Heart left ventricle (tissue), 16 donors: ENCODE measurements at regions not wholly inside any gene's neighbourhood (a gene's known extent, or its start where the extent isn't known, plus 50 kb on each side); places are given as distances from the start of the nearest gene placed in this dataset.

Experiments
- ATAC-seq, 4 donors: fragments of 200-7000 bp; cut with Tn5 transposase; one replicate each; pipeline ENCODE4 v1.9.1; 2020 to 2022; ENCODE audit warnings: moderate library complexity in 4 of 4, mild to moderate bottlenecking in 3 of 4, moderate number of reproducible peaks in 1 of 4
- DNase-seq, 5 donors: peaks; one replicate each; pipeline ENCODE4 v3.0.0-alpha.2; 2020
- H3K27ac ChIP-seq, 12 donors: fragments of 200-600 bp; sonication (generic) in 4 of 12; one replicate each; pipeline versions ENCODE4 v1.5.0 to v1.8.0; 2016 to 2022; ENCODE audit warnings: mild to moderate bottlenecking in 2 of 12
- H3K27me3 ChIP-seq, 9 donors: fragments of 200-600 bp; sonication (generic) in 2 of 9; one replicate each; pipeline versions ENCODE4 v1.5.1 to v1.8.0; 2016 to 2022; ENCODE audit warnings: mild to moderate bottlenecking in 3 of 9
- H3K36me3 ChIP-seq, 9 donors: fragments of 200-600 bp; sonication (generic) in 2 of 9; one replicate each; pipeline versions ENCODE4 v1.5.0 to v1.8.0; 2018 to 2022; ENCODE audit warnings: mild to moderate bottlenecking in 2 of 9
- H3K4me1 ChIP-seq, 12 donors: fragments of 200-600 bp; sonication (generic) in 4 of 12; one replicate each; pipeline versions ENCODE4 v1.5.0 to v1.8.0; 2016 to 2022; ENCODE audit warnings: mild to moderate bottlenecking in 3 of 12
- H3K4me3 ChIP-seq, 12 donors: fragments of 200-600 bp; sonication (generic) in 4 of 12; one replicate each; pipeline versions ENCODE4 v1.5.0 to v1.8.0; 2017 to 2022; ENCODE audit warnings: mild to moderate bottlenecking in 9 of 12, moderate library complexity in 4 of 12
- H3K9me3 ChIP-seq, 12 donors: fragments of 200-600 bp; sonication (generic) in 4 of 12; one replicate each; pipeline versions ENCODE4 v1.5.0 to v1.8.0; 2016 to 2022; ENCODE audit warnings: mild to moderate bottlenecking in 1 of 12
- CTCF ChIP-seq, 12 donors: fragments of 200-600 bp; sonication (generic) in 4 of 12; IDR thresholded peaks; one replicate each; pipeline versions ENCODE4 v1.5.0 to v1.8.0; 2018 to 2022; ENCODE audit warnings: antibody characterized with exemption in 12 of 12, mild to moderate bottlenecking in 5 of 12
- POLR2A ChIP-seq, 2 donors: fragments of 450-650 bp; IDR thresholded peaks; one replicate each; pipeline ENCODE4 v1.6.1; 2017; ENCODE audit warnings: antibody characterized with exemption in 2 of 2, mild to moderate bottlenecking in 2 of 2, moderate library complexity in 2 of 2
- WGBS, 4 donors: extraction: QIAGEN DNeasy Blood & Tissue Kit in 2 of 4; methylation state at CpG; one replicate each; pipeline versions ENCODE4 v1.1.5 to v1.1.7; 2013 to 2018; 5-methylcytosine and 5-hydroxymethylcytosine counted together
- intact Hi-C, 10 donors: fragments of 100-400 bp; cut with DNase I; formaldehyde crosslinking; loops; one replicate each; pipeline versions ENCODE4 v1.11.1 to v1.14.2; 2022
- donor health status: ischemic (EF 13 %, LVEDD 7.1; RV severe dilation, severe dysfunction).
- donor health status: healthy with polysubstance abuse.
- donor health status: DM: no; HTN: yes; CAD: no.
- donor health status: DM: no; HTN: no; CAD: no.
- donor health status: ischemic (EF 25% LVEDD 6.9; RV normal size, moderate dysfunction).
- donor health status: ischemic (EF 25% LVEDD 5.7; RV mildly dilated, moderate dysfunction).
- donor health status: healthy.
- donor health status: DM: yes; HTN: yes; CAD: no.
- donor health status: ischemic (EF 35%, LVEDD 5.7; RV mildly dilated, moderate dysfunction).
- donor health status: nonischemic (EF 11% LVEDD 7.7; RV severe dilation, severe dysfunction).
- donor health status: DM: yes; HTN: yes; CAD: no.
- donor health status: PGD.
- donor health status: ischemic (EF 29% LVEDD 5.4; RV normal size, mild dysfunction).
- donor health status: nonischemic (EF 23%, LVEDD 6.1; RV moderate dilation, normal function).

GRCh38 chr7:73971704-73972341 is 56.1 kb upstream of the ELN start:
- intact Hi-C loops: loop anchor here in 2 of 10 donors (10.0 kb wide), 2 partner anchors 53 to 107 kb away; partner anchors contain the start of genes ELN (in 1 of the 2) and TMEM270 (in 1 of the 2)
- no peaks in the 10 kb centered on the region for H3K4me1 ChIP-seq
- 57 to 72% (median 64%) methylated on average over 13 of the region's 13 CpGs for WGBS, 4 donors

GRCh38 chr7:73972614-73973013 is 55.4 kb upstream of the ELN start:
- no peaks in the 10 kb centered on the region for H3K4me1 ChIP-seq
- 81 to 89% (median 86%) methylated on average over 12 of the region's 12 CpGs for WGBS, 4 donors
- no peak for ATAC-seq
- H3K27ac ChIP-seq: no peak overlapping the region
- peak in 1 of 5 donors; percentile 7 for DNase-seq
- H3K27me3 ChIP-seq: peaks cover 0 to 3% (median 0%) of the 10 kb centered on the region in 9 donors
- intact Hi-C loops: loop anchor here in 2 of 10 donors (10.0 kb wide), 2 partner anchors 52 to 108 kb away; partner anchors contain the start of genes ELN (in 1 of the 2) and TMEM270 (in 1 of the 2)
- no peaks in the 10 kb centered on the region for H3K9me3 ChIP-seq
- H3K4me3 ChIP-seq: no peak overlapping the region
- no peaks in the 10 kb centered on the region for H3K36me3 ChIP-seq
- TF ChIP-seq POLR2A (IDR thresholded peaks at IDR 0.05): no peak
- no peak for TF ChIP-seq CTCF (IDR thresholded peaks at IDR 0.05)

More at GRCh38 chr7:73971704-73972341, 56.1 kb upstream of the ELN start:
- no peak overlapping the region for H3K4me3 ChIP-seq
- H3K27me3 ChIP-seq: peaks cover 0 to 3% (median 0%) of the 10 kb centered on the region in 9 donors
- DNase-seq: peak in 1 of 5 donors; percentile 6
- TF ChIP-seq POLR2A (IDR thresholded peaks at IDR 0.05) (no peak), CTCF (IDR thresholded peaks at IDR 0.05) (no peak)
- H3K27ac ChIP-seq: no peak overlapping the region
- no peaks in the 10 kb centered on the region for H3K9me3 ChIP-seq
- no peaks in the 10 kb centered on the region for H3K36me3 ChIP-seq
- ATAC-seq: no peak

GRCh38 chr7:73973091-73973490 is 54.9 kb upstream of the ELN start:
- peak; percentile 59 to 84 (median 77) for ATAC-seq
- intact Hi-C loops: loop anchor here in 2 of 10 donors (10.0 kb wide), 2 partner anchors 52 to 108 kb away; partner anchors contain the start of genes ELN (in 1 of the 2) and TMEM270 (in 1 of the 2)
- Histone ChIP-seq H3K27me3 (peaks cover 0 to 3% (median 0%) of the 10 kb centered on the region in 9 donors), H3K27ac (no peak overlapping the region), H3K9me3 (no peaks in the 10 kb centered on the region), H3K4me3 (no peak overlapping the region), H3K36me3 (no peaks in the 10 kb centered on the region), H3K4me1 (no peaks in the 10 kb centered on the region)
- peak in 3 of 5 donors; percentile 53 to 73 (median 72) for DNase-seq
- 53 to 67% (median 60%) methylated on average over 3 to 6 of the region's 6 CpGs for WGBS, 4 donors
- no peak for TF ChIP-seq CTCF (IDR thresholded peaks at IDR 0.05)
- no peak for TF ChIP-seq POLR2A (IDR thresholded peaks at IDR 0.05)
